Right kidney (tissue), 1 donor: ENCODE measurements at regions not wholly inside any gene's neighbourhood (a gene's known extent, or its start where the extent isn't known, plus 50 kb on each side); places are given as distances from the start of the nearest gene placed in this dataset.
"Not testable (repeated sequence)": the region's sequence is repeated elsewhere in the genome, so short reads cannot be mapped to it uniquely, and the experiment has no call there.

Experiments
- DNase-seq: peaks from one replicate; pipeline ENCODE4 v3.0.0-alpha.2; 2016

- DNase-seq = no peak
These were observed 407.3 kb upstream of the SGCG start for GRCh38 chr13:22773465-22773864.

- DNase-seq = no peak
These were observed 404.2 kb upstream of the SGCG start for GRCh38 chr13:22776394-22777186.

- no peak for DNase-seq
These were observed 403.6 kb upstream of the SGCG start for GRCh38 chr13:22777207-22777606.

- DNase-seq = no peak
These were observed 391.7 kb upstream of the SGCG start for GRCh38 chr13:22789027-22789593.

GRCh38 chr13:22789916-22790315, 390.9 kb upstream of the SGCG start:
- no peak for DNase-seq

GRCh38 chr13:22793598-22794134, 387.1 kb upstream of the SGCG start:
- no peak for DNase-seq

GRCh38 chr13:22800526-22801401, 380.0 kb upstream of the SGCG start:
- no peak for DNase-seq

GRCh38 chr13:22801402-22802003, 379.3 kb upstream of the SGCG start:
- DNase-seq = no peak

GRCh38 chr13:22812793-22813192, 368.0 kb upstream of the SGCG start:
- DNase-seq = no peak

- DNase-seq = peak; percentile 27
These were observed 367.0 kb upstream of the SGCG start for GRCh38 chr13:22813531-22814377.

GRCh38 chr13:22814433-22814832, 366.3 kb upstream of the SGCG start:
- DNase-seq = not testable (repeated sequence)

- no peak for DNase-seq
These were observed 359.2 kb upstream of the SGCG start for GRCh38 chr13:22821589-22821988.

GRCh38 chr13:22825186-22825585, 355.6 kb upstream of the SGCG start:
- DNase-seq = no peak

- no peak for DNase-seq
These were observed 352.7 kb upstream of the SGCG start for GRCh38 chr13:22828081-22828480.

GRCh38 chr13:22836475-22836874, 344.3 kb upstream of the SGCG start:
- no peak for DNase-seq

- DNase-seq = peak; percentile 59
These were observed 342.7 kb upstream of the SGCG start for GRCh38 chr13:22837980-22838647.

- DNase-seq = peak; percentile 21
These were observed 340.9 kb upstream of the SGCG start for GRCh38 chr13:22839603-22840530.

- no peak for DNase-seq
These were observed 334.2 kb upstream of the SGCG start for GRCh38 chr13:22846551-22846950.

- peak; percentile 55 for DNase-seq
These were observed 332.2 kb upstream of the SGCG start for GRCh38 chr13:22848539-22849052.
